ENCODE measurements at regions not wholly inside any gene's neighbourhood (a gene's known extent, or its start where the extent isn't known, plus 50 kb on each side); places are given as distances from the start of the nearest gene placed in this dataset.

DNA sequence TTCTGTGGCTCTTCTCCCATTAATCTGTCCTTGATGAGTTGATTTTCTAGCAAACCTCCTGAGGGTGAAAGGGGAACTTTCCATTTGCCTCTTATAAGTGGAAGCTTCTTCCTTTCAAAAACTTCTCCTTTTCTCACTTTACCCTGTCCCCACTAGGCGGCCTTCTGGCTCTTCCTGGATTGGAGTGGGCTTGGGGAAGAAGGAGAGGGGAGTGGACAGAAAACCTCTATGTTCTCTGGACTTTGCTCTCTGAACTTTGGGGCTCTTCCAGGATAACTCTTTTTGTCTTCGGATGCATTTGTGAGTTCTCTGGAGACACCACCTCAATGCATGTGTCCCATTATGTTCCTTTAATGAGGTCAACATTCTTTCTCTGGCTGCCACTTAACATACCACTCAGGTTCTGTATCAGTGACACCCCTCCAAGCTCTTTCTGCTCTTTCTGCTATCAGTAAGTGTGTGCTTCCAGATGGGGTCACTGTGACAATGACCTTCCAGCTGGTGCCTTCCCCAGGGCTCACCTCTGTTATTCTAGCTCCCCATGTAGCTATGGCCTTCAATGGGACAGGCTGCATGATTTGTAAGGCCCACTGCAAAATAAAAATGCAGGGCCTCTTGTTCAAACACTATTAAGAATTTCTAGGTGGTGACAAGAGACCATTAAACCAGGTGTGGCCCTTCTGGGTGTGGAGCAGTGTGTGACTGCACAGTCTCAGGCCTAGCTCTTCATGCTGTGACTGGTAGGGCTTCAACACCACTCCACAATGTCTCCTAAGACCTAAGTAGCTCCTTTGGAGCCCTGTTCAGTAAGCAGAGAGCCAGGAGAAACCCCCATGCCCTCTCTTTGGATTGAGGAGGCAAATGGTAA lies 389.2 kb downstream of the EFNB2 start:
- FAIRE-seq, result no peak

GRCh38 chr13:106145070-106145469 lies 390.4 kb downstream of the EFNB2 start:
- FAIRE-seq, result no peak
- DNase-seq (ENCODE audit: low spot score in 2 of 2), result no peak

More for the DNA sequence above, 389.2 kb downstream of the EFNB2 start:
- DNase-seq (ENCODE audit: low spot score in 2 of 2), result no peak

- FAIRE-seq (no peak), DNase-seq (ENCODE audit: low spot score in 2 of 2) (no peak)
Observed at GRCh38 chr13:106143930-106144709, 391.3 kb downstream of the EFNB2 start.

DNA sequence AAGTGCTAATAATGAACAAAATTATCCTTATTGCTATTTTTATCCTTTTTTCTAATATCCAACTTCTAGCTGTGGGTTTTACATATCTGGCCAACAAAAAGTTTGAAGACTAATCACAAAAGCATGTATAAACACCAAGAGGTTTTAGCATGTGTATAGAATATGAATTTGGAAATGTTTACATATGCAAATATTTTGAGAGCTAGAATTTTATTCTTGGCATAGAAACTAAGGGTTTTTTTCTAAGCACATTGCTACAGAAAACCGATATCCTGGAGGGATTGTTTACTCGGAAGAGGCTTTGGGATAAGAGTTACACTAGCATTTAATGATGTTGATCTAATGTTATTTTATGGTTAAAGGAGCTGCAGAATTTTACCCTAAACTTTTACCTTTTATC lies 392.1 kb downstream of the EFNB2 start:
- DNase-seq (ENCODE audit: low spot score in 2 of 2) (no peak), FAIRE-seq (no peak)

DNA sequence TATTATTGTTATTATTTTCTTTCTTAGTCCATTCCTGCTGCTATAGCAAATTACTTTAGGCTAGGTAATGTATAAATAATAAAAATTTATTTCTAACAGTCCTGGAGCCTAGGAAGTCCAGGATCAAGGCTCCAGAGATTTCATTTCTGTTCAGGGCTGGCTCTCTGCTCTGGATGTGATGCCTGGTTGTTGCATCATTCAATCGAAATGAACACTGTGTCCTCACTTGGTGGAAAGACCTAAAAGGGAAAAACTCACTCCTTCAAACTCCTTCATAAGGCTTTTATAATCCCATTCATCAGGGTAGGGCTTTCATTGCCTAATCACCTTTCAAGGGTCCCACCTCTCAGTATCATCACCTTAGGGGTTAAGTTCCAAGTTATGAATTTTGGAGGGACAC lies 395.0 kb downstream of the EFNB2 start:
- FAIRE-seq, result no peak

DNA sequence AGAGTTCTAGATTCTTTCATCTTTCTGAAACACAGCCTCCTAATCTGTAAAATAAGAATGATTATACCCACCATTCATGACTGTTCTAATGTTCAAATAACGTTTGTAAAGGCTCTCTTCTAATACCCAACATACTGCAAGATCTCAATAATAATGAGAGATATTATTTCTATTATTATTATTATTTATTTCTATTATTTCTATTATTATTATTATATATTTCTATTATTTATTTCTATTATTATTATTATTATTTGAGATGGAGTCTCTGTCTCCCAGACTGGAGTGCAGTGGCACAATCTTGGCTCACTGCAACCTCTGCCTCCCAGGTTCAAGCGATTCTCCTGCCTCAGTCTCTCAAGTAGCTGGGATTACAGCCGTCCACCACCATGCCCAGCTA lies 395.5 kb downstream of the EFNB2 start:
- FAIRE-seq (no peak), DNase-seq (ENCODE audit: low spot score in 2 of 2) (no peak)

More for the DNA sequence above, 395.0 kb downstream of the EFNB2 start:
- no peak for DNase-seq (ENCODE audit: low spot score in 2 of 2)

GRCh38 chr13:106139377-106139776 lies 396.1 kb downstream of the EFNB2 start:
- DNase-seq (ENCODE audit: low spot score in 2 of 2) (no peak), FAIRE-seq (no peak)

DNA sequence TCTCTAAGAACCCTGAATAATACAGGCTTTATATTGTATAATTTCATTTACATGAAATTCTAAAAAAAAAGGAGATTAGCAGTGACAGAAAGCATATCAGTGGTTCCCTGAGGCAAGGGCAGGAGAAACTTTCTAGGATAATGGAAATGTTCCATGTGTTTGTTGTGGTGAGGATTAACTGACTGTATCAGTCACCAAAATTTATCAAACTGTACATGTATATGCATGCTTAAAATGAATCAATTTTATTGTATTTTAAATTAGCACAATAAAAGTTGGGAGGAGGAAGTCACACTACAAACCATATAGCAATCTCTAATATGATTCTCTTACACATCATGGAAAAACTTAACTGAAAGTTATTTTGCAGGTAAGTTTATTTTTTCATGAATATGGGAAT lies 396.8 kb downstream of the EFNB2 start:
- FAIRE-seq, result no peak

DNA sequence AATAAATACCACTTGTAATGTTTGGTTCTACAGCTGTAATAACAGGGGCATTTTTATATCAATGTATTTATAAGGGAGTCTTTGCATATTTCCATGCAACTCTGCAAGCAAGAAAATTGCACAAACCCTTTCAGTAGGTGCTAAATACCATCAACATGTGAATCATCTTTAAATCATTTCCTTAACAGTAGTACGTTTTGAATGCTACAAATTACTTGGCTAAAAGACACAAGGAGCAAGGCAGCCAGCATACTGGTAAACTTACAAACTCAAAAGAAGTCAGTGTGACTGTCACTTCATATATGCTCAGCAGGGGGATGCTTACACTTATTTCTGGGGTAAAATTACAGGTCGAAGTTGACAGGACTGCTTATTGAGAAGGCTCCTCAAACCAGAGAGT lies 402.4 kb downstream of the EFNB2 start:
- DNase-seq (ENCODE audit: low spot score in 2 of 2) (no peak), FAIRE-seq (no peak)

More for the DNA sequence above, 396.8 kb downstream of the EFNB2 start:
- no peak for DNase-seq (ENCODE audit: low spot score in 2 of 2)

DNA sequence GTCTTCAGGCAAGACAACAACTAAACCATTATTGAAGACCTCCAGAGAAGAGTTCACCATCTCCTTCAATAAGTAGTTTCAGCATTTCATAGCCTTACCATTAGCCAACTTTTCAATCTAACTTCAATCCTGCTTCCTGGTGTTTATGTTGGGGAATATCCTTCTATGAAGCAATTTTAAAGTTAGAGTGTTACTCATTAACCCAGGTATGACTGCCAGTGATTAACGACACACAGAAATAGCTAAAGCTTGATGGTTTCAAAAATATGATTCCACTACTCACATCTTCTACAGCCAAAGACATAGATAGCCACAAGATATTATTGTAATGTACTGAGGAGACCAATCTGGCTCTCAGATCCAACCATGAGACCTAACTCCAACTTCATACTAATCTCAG lies 403.2 kb downstream of the EFNB2 start:
- FAIRE-seq, result no peak
- DNase-seq (ENCODE audit: low spot score in 2 of 2), result no peak

DNA sequence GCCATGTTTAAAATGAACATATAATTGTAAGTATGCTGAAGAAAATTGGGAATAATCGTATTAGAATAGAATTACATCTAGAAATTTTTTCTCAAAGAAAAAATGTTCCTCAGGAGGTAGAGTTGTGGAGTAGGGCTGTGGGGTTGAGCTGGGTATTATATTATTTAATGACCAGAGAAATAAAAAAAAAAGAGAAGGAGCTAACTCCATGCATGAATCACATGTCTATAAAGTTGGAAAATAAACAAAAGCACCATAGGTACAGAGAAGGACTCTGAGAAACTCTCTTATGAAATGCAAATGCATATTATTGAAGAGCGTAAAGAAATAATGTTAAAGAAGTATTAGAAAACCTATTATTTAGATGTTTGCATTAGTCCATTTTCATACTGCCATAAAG lies 405.5 kb downstream of the EFNB2 start:
- DNase-seq (ENCODE audit: low spot score in 2 of 2) (no peak), FAIRE-seq (no peak)

- no peak for DNase-seq (ENCODE audit: low spot score in 2 of 2)
- no peak for FAIRE-seq
Observed at GRCh38 chr13:106129273-106129672, 406.2 kb downstream of the EFNB2 start.

- FAIRE-seq (no peak), DNase-seq (ENCODE audit: low spot score in 2 of 2) (no peak)
Observed at GRCh38 chr13:106122234-106122633, 413.2 kb downstream of the EFNB2 start.

GRCh38 chr13:106121173-106121754 lies 414.2 kb downstream of the EFNB2 start:
- no peak for DNase-seq (ENCODE audit: low spot score in 2 of 2)
- FAIRE-seq, result no peak

DNA sequence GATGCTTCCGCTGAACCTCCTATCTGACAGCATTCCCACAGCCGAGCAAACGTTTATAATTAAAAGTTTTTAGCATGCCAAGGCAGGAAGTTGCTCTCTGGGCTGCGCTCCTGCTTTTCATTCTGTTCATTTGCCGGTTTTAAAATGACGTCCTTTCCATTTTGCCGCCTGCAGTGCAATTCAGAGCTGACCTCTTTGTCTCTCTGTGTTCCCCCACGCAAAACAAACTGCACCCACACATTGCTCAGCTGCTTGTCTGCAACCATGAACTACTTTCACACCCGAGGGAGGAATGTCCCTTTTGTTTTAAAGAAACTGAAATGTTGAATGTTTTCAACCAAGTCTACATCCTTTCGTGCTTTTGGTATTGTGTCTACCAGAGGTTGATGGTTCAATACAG lies 416.5 kb downstream of the EFNB2 start:
- FAIRE-seq (no peak), DNase-seq (ENCODE audit: low spot score in 2 of 2) (no peak)

DNA sequence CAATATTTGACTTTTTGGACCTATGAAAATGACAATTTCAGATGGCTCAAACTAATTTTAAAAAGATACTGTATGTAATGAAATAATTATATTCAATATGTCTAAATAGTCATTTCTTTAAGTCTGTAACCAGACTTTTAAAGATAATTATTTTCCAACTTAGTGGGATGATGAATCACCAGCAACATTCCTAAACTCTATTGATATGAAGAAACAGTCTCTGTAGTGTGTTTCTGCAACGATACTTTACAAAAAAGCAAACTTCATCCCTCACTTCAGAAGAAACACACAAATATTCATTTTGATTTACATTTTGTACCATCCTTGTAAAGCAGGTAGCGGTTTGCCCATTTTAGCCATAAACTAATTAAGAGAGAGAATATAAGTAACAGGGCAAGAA lies 417.4 kb downstream of the EFNB2 start:
- FAIRE-seq (no peak), DNase-seq (ENCODE audit: low spot score in 2 of 2) (no peak)

- DNase-seq (ENCODE audit: low spot score in 2 of 2), result no peak
- no peak for FAIRE-seq
Observed at GRCh38 chr13:106117640-106118039, 417.8 kb downstream of the EFNB2 start.

DNA sequence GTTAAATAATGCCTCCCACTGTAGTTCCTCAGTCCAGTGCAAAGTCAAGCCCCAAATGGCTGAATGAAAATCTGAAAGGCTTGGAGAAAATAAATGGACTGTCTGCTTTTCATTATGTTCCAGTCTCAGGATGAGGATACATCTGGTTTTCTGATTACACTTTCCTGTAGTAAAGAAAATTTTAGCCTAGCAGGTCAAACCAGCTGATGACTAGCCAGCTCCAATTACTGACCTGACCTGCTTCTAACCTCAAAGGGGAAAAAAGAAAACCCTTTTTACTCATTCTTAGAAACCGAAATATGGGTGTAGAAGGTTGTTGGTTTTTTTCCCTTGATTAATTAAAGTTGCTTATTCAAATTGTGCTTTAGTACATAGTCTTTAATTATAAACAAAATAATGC lies 418.4 kb downstream of the EFNB2 start:
- DNase-seq (ENCODE audit: low spot score in 2 of 2) (no peak), FAIRE-seq (no peak)

GRCh38 chr13:106115081-106115480 lies 420.4 kb downstream of the EFNB2 start:
- FAIRE-seq, result no peak

GRCh38 chr13:106113796-106114195 lies 421.7 kb downstream of the EFNB2 start:
- DNase-seq (ENCODE audit: low spot score in 2 of 2) (no peak), FAIRE-seq (no peak)

More at GRCh38 chr13:106115081-106115480, 420.4 kb downstream of the EFNB2 start:
- no peak for DNase-seq (ENCODE audit: low spot score in 2 of 2)

- FAIRE-seq (no peak), DNase-seq (ENCODE audit: low spot score in 2 of 2) (no peak)
Observed at GRCh38 chr13:106112191-106112590, 423.3 kb downstream of the EFNB2 start.

Measured in frontal cortex (tissue), 3 donors.